ENCODE measurements at regions not wholly inside any gene's neighbourhood (a gene's known extent, or its start where the extent isn't known, plus 50 kb on each side); places are given as distances from the start of the nearest gene placed in this dataset.

DNA sequence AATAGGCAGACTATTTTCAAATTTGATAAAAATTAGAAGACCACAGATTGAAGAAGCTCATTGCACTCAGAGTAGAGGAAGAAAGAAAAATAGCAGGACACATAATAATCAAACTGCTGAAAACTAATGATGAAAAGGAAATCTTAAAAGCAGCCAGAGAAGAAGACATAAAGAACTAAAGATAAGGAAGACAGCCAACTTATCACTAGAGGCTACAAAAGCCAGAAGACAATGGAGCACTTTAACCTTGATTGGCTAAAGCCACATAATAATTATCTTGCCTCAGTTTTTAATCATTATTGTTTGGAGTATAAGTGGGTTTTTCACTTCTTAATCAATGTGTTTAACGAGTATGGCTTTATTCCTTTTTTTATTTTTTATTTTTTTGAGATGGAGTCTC, 397.6 kb downstream of the RNF144B start:
- no peak for DNase-seq (ENCODE audit: low spot score)

DNA sequence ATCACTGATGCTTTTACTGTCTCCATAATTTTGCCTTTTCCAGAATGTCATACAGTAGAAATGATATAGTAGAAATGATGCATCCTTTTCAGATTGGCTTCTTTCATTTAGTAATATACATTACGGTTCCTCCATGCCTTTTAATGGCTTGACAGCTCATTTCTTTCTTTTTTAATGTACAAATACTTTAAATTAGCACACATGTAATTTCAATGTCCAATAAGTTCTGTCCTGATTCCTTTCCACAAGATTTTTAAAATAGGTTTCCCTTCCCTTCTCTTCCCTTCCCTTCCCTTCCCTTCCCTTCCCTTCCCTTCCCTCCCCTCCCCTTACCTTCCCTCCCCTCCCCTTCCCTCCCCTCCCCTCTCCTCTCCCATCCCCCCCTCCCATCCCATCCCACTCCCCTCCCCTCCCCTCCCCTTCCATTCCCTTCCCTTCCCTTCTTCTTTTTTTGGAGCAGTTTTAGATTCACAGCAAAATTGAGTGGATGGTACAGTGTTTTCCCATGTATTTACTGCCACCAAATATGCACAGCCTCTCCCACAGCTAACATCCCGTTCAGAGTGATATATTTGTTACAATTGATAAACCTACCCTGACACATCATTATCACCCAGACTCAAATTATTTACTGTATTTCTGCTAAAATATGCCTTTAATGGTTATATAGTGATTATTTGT, 398.8 kb downstream of the RNF144B start:
- DNase-seq (ENCODE audit: low spot score), result no peak

DNA sequence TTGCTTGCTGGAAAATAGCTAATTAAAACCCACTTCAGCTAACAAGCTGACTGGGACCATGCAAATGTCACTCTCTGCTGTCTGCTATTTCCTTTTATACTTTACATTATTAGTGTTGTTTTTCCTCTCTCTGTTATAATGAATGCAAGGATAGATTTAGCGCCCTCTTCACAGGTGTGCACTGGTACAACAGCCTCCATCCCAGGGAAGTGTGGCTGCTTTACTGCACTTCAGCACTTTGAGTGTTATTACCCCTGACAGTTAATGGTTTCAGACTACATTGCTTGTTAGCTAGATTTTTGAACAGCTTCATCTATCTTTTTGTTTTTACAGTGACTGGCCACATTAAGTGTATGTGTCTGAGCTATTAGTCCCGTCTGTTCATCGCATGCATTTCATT, 405.7 kb downstream of the RNF144B start:
- DNase-seq (ENCODE audit: low spot score), result no peak

DNA sequence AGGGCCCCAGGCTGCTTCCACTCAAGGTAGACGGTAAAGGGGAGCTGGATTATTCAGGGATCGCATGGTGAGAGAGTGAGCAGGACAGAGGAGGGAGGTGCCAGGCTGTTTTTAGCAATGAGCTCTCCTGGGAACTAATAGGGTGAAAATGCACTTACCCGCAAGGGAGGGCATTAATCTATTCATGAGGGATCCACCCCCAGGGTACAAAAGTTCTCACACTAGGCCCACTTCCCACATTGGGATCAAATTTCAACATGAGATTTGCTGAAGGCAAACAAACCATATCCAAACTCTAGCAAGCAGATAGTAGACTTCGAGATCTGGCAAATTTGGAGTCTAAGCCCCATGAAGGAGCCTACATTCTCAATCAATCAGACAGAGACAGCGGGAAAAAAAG, 408.6 kb downstream of the RNF144B start:
- no peak for DNase-seq (ENCODE audit: low spot score)

DNA sequence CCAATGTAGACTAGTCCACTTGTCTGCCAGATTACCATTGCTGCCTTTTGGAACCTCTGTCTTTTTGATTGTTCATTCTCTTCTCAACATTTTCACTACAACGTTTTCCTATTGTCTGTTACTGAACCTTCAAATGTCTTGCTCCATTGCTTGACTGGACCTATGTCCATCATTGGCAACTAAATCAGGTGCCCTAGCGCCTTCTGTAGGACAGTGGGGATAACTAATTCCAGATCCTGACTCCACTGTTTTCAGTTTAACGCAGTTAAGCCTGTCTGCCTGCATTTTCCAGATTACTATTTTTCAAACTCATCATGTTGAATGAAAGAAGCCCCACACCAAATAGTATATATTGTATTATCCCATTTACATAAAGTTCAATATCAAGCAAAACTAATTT, 433.6 kb downstream of the RNF144B start:
- no peak for DNase-seq (ENCODE audit: low spot score)

DNA sequence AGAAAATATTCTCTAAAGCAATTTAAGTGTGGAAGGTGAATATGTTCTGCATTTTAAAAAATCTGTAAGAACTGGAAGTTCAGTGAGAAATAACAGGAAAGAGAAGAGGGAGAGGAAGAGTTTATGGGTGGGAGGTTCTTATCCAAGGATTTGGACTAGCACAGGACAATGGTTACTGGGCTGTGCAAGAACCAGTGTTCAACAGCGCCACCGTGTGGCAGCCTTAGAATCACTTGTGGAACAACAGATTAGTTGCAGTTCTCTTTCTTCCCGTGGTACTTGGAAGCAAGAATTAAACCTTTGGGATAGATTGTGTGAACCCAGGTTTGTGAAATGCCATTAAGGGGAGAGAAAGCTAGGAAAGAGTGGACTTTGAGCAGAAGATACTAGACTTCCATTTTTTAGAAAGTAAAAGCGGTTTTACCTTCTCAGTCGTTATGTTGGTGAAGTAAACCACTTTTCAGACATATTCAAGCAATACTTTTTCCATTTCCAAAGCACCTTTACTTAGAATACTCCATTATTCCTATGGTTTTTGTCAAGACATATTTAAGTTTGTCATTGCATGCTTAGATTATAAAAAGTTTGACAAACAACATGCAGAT, 436.7 kb downstream of the RNF144B start:
- DNase-seq (ENCODE audit: low spot score), result peak; percentile 16

DNA sequence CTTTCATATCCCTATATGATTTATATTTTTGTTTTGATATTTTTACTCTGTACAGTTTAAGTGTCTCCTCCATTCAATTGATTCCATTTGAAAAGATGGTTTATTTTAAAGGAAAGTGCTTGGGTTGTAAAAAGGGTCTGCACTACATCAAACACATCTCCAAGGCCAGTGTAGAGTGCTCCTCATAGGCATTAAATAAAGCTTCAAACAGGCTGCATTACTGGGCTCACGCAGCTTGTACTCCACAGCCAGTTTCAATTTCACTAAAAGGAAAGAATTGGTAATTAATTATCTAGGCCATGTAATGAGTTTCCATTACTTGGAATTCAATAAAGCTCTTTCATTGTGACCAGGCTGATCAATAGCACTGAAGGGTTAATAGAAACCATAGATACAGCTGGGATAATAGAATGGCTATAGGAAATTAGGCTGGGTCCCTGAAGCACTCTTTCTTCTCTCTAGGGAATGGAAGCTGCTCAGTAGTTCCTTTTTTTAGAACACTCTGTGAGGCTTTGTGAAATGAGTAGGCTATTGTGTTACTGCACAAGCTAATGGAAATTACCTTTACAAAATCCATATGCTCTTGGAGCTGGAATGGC, 442.2 kb downstream of the RNF144B start:
- no peak for DNase-seq (ENCODE audit: low spot score)

DNA sequence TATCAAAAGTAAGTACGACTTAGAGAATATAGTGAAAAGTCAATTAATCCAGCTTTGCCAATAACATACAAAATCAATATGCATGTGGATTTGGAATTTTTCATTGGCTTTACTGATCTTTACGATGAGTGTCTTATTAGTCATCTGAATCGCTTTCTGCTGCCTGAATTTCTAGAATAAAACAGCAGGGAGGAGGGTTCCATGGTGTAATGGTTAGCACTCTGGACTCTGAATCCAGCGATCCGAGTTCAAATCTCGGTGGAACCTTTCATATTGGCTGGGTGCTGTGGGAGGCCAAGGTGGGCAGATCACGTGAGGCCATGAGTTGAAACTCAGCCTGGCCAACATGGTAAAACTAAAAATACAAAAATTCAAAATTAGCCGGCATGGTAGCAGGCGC, 448.8 kb downstream of the RNF144B start:
- DNase-seq (ENCODE audit: low spot score), result no peak

DNA sequence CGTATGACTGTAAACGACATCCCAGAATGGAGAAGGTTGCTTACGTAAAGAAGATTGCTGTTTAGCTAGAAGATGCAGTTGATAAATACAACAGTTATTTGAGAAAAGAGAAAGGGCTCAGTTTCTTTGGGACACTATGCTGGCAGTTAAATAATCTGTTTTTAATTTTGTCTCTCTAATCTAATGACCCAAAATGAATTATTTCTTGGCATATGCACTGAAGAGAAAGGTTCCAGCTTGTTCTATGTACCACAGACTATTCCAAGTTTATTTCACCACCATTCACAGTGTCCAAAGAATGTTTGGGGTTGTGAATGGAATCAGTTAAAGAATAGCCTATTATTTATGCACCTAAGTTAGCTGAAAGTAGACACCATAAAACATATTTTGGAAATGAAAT, 449.9 kb downstream of the RNF144B start:
- DNase-seq (ENCODE audit: low spot score), result no peak

DNA sequence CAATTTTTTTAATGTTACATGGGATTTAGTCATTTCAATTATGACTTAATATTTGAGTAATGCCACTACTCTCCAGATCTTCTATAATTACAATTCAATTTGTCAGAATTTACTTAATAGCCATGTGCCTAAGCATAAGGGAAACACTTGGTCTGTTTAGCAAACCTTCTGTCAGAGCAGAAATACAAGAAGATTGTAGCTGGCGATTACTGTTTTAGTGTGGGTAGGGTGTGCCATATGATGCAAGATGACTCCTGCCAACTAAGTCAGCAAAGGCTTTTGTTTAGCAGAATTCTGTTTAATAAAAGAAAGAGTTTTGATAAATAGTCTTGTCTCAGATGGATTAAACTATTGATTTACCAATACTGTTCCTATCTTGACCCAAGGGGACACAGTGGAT, 455.4 kb downstream of the RNF144B start:
- no peak for DNase-seq (ENCODE audit: low spot score)

DNA sequence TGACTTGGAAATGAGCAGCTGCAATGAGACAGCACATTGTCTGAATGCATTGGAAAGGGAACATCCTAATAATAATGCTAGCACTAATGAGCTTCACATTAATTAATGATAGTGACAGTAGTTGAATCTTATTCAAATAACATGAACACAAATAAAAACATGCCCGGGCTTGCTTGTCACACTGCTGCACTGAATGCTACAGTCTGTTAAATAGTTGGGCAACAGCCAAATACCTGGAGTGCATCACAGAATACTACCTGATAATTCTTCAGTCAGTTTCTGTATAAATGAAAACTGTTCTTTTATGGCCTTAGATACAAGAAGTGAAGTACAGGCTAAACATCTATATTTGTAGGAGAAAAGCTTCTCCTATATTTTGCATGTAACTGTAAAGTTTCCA, 458.7 kb downstream of the RNF144B start:
- no peak for DNase-seq (ENCODE audit: low spot score)

DNA sequence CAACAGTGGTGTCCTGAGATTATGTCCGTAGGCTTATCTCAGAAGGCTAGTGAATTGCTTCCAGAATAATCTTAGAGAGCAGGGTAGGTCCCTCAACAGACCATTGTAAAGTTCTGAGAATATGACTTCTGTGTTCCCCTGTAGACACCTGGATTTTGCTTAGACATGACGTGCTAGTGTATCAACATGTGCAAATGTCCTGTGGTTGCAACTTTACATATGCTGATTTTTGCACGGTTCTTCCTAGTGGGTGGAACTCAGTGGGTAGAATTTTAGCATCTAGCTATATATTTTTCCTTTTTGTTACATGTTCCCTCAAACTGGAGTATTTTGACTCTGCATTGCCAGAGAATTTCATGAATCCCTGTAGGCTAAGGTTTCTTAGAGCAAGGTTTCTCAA, 459.2 kb downstream of the RNF144B start:
- no peak for DNase-seq (ENCODE audit: low spot score)

DNA sequence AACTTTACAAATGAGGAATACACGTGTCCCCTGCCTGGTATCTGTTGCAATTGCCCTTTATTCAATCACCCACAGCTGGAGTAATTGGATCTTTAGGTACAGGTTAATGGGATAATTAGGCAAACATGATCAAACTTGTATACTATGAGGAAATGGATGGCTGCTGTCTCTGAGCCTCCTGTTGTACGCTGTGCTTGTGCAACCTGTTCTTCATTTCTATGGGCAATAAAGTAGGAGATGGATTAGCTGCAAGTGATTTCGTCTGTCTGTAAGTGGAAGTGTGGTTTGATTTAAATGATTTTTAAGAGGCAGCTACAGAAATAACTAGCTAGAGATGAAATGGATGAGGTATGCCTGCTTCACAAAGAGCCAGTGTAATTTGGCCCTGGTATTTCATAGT, 474.1 kb downstream of the RNF144B start:
- no peak for DNase-seq (ENCODE audit: low spot score)

DNA sequence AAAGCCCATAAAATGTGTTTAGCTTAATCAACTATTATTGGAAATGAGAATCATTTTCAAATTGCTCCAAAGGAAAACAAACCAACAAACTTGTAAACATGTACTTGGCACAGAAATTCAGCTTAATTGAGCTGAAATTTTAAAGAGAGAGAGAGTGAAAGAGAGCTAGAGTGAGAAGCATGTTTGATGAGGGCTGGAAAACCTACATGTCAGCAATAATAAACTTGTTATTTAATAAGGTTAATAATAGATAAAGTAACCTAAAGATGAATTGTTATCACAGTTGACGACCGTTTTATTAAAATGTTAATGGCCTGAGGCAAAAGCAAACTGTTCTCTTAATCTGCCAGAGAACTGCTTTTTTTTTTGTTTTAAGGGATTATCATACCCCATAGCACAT, 496.1 kb downstream of the RNF144B start:
- no peak for DNase-seq (ENCODE audit: low spot score)

DNA sequence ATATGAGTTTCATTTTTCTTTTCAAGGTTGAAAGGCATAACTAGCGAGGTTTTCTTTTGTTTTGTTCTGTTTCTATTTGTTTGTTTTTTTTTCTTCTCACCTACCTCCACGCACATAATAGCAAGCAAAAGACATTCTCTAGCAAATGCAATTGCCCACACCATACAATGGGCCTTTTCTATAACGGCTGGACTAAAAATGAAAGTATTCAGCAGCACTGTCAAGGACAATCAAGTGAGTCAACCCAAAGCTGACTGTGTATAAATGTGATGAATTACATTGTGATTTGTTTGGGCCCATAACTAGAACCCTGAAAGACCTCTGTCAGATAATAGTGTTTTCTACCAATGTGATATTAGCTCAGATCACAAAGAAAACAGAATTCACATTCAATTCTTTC, 496.7 kb downstream of the RNF144B start:
- DNase-seq (ENCODE audit: low spot score), result no peak

DNA sequence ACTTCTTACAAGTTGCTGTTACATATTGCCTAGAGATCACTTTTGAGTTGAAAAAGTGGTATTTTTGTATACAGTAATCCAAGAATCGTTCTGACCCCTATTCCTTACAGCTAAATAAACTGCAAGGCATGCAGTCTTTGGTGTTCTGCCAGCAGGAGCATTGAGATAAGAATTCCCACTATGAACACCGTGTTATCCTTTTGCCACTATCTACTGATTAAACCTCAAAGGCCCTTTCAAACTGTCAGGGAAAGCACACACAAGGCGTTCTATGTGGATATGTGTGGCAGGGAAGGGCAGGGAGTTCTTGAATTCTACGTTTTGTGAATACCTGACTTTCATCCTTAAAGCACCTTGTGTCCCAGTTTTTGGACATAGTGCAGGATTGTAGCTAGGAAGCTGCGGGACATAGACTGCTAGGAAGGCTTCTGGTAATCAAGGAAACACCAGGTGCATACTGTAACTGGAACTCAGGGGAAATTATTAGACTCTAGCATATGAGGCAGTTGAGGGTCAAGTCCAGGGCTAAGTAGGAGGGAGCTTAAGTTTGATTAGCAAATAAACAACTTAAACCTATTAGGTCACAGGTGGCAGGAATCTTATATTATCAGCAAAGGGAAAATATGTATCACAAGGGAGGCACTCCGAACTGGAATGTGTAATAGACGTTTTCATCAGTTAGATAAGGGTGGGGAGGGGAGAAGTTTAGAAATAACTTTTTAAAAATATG, 506.6 kb downstream of the RNF144B start:
- DNase-seq (ENCODE audit: low spot score), result no peak

DNA sequence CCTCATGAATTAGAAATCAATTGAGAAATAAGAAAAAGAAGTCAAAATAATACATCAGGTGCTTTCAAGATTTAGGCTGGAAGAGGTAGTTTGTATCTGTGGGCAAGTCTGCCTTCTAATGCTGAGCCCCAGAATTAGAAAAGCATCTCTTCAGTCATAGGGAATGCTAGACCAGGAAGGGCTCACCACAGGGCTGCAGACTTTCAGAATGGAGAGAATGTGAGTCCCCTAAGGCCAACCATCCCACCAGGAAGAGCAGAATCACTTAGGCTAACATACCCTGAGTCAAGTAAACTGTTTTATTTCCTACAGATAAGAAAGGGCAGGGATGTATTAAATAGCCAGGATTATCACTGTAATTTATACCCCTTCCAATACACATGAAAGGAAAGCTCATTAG, 510.2 kb downstream of the RNF144B start:
- DNase-seq (ENCODE audit: low spot score), result no peak

DNA sequence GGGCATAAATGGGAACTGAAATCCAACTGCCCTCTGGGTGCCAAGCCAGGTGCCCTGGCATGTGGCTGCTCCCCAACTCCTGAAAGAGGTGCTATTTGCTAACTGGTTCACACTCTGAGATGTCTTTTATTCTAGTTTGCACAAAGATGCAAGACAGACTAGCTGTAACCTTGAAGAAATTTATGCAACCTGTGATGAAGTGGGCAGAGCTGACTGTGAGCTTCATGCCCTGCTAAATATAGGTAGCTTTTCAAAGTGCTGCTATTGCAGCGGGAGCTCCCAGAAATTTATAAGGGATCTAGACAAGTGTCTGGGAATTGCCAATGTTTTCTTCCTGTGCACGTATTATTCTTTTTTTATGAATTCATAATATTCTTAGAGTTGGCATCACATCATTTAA, 517.5 kb downstream of the RNF144B start:
- no peak for DNase-seq (ENCODE audit: low spot score)

DNA sequence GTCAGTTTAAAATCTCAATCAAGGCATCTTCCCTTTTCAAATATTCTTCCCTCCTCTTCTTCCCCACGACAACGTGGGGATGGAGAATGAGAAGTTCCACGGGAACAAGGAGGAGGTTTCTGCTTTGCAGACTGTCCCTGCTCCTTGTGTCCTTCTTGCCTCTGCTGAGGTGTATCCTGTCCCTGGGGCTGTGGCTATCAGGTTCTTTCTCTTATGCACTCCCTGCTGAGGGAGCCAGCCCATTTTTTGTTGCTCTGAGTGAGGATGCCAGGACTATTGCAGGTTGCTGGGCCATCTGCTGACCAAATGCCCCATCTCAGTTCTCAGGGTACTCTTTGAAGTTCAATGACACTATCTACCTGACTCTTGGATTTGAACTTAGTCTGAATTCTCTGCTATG, 533.6 kb downstream of the RNF144B start:
- no peak for DNase-seq (ENCODE audit: low spot score)

DNA sequence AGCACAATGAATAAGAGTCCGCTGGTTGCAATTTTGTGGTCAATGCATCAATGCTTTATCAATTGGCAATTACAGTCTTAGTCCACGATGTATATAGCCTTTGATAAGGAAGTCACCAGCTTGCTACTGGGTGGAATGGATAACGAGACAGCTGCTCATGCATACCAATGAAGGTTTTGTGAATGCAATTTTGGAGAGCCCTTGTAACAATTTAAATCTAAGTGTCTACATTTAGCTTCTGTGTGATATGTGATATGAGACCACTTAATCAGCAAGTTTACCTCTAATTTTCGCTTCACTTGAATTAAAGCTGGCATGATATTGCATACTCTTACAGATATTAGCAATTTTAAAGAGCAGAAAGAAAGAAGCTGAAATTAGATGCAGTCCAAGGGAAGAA, 543.9 kb downstream of the RNF144B start:
- no peak for DNase-seq (ENCODE audit: low spot score)

DNA sequence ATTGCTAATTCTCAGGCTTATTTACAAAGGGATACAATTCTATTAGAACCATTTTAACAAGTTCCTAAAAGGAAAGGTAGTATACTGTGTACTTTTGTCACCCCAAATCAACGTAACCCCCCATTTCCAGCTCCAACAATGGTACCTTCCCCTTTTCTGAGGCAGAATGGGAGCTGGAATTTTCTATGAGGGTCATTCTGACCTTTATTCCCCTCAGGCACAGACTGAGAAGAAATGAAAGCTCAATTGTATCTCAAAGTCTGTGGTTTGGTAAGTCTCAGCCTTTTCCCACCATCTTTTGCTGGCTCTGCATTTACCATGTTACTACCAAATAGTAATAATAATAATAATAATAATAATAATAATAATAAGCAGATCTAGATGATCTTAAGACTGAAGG, 571.0 kb downstream of the RNF144B start:
- DNase-seq (ENCODE audit: low spot score), result no peak

DNA sequence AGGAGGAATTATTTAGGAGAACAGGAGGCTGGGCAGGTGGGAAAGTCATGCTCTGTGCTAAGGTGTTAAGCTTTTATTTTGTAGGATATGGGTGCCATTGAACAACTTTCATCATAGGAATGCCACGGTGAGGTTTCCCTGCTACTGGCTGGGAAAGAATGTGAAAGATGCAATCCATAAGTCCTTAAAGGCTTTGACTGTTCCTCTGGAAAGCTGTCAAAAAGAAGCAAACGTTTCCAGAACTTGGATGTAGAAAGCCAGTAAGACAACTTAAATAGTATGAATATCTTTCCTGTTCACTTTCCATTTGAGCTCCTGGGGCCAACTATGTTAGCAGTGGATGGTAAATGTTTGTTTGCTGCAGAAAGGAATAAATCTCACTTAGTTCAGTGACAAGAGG, 574.4 kb downstream of the RNF144B start:
- no peak for DNase-seq (ENCODE audit: low spot score)

DNA sequence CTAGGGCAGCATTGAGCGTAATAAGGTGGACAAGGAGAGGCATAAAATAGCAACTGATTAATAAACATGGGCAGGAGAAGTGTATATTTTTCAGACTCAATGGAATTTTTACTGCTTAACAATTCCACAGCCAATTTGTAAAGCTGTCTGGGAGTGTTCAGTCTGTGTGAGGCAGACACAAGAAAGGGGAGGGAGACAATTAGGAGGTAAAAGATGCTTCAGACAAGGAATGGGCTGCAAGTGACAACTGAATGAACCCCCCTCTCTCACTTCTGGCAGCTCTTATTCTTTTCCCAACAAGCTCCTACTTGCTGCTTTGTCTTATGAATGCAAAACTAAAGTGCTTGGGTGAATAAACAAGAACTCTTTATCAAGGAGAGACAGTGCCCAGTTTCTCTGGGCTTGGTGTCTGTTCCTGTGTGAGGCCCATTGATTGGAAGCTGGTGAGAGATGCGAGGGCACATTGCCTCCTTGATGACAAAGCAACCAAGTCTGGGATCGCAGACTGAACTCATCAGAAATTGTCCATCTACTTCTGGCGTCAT, 575.3 kb downstream of the RNF144B start:
- no peak for DNase-seq (ENCODE audit: low spot score)

Data from cerebellar cortex (tissue), 1 donor.